Esophagus muscularis mucosa (tissue), 4 donors: ENCODE measurements at regions not wholly inside any gene's neighbourhood (a gene's known extent, or its start where the extent isn't known, plus 50 kb on each side); places are given as distances from the start of the nearest gene placed in this dataset.

Experiments
- EP300 ChIP-seq: sonication (generic); formaldehyde crosslinking; IDR thresholded peaks from one replicate; pipeline ENCODE4 v1.6.1; 2017; ENCODE audit warnings: antibody characterized with exemption
- POLR2A ChIP-seq: fragments of 450-650 bp; IDR thresholded peaks from one replicate; pipeline ENCODE4 v1.6.1; 2017; ENCODE audit warnings: antibody characterized with exemption, moderate library complexity, mild to moderate bottlenecking, low read depth
- TF ChIP-seq, protein P1 (sequence below), 3 experiments: fragments of 200-600 bp in 2 of 3; fragments of 450-650 bp in 1 of 3; sonication (generic) in 2 of 3; IDR thresholded peaks; one replicate each; pipeline ENCODE4 v1.5.1; 2017 to 2019; ENCODE audit warnings: antibody characterized with exemption in 3 of 3, mild to moderate bottlenecking in 2 of 3, moderate library complexity in 1 of 3

DNA sequence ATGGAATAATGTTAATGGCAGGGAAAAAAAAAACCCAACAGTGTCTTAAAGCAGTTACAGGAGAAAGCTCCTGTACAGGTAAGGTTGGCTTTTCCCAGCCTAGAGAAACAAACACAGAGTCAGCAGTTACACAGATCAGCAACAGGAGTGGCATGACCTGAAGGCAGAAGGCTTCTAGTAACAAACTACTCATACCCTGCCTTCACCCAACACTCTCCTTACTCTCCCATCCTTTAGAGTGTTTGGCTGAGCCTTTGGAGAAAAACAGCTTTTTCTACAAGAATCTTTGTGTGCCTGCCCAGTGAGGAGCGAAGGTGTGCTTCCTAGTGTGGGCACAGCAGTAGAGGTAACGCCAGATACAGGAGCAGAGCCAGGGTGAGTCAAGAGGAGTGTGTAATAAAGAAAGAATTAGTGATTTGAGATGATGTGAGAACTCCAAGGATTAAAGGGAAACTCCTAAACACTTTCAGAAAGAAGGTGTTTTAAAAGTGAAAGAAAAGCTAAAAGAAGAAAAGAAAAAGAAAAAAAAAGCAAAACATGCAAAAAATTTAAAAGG, 152.7 kb downstream of the POLR2M start:
- TF ChIP-seq EP300 (no peak), POLR2A (no peak)
- TF ChIP-seq, protein P1, sequence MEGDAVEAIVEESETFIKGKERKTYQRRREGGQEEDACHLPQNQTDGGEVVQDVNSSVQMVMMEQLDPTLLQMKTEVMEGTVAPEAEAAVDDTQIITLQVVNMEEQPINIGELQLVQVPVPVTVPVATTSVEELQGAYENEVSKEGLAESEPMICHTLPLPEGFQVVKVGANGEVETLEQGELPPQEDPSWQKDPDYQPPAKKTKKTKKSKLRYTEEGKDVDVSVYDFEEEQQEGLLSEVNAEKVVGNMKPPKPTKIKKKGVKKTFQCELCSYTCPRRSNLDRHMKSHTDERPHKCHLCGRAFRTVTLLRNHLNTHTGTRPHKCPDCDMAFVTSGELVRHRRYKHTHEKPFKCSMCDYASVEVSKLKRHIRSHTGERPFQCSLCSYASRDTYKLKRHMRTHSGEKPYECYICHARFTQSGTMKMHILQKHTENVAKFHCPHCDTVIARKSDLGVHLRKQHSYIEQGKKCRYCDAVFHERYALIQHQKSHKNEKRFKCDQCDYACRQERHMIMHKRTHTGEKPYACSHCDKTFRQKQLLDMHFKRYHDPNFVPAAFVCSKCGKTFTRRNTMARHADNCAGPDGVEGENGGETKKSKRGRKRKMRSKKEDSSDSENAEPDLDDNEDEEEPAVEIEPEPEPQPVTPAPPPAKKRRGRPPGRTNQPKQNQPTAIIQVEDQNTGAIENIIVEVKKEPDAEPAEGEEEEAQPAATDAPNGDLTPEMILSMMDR (IDR thresholded peaks at IDR 0.05): no peak
